Neutrophil (primary cell): ENCODE measurements at regions not wholly inside any gene's neighbourhood (a gene's known extent, or its start where the extent isn't known, plus 50 kb on each side); places are given as distances from the start of the nearest gene placed in this dataset.

Experiments
- H3K27ac ChIP-seq: fragments of 200-600 bp; sonication (generic); 2 replicates; pipeline ENCODE4 v1.5.1; 2016; ENCODE audit warnings: mild to moderate bottlenecking, moderate library complexity
- H3K27me3 ChIP-seq: fragments of 200-600 bp; sonication (generic); 2 replicates; pipeline ENCODE4 v1.6.0; 2016; ENCODE audit warnings: mild to moderate bottlenecking
- H3K36me3 ChIP-seq: fragments of 200-600 bp; sonication (generic); 2 replicates; pipeline ENCODE4 v1.5.1; 2017
- H3K4me1 ChIP-seq, 2 experiments: fragments of 200-600 bp in 1 of 2; sonication (generic) in 1 of 2; 1 replicate in 1 of 2; 2 replicates in 1 of 2; pipeline versions ENCODE4 v1.5.1 to v1.6.1; 2013 to 2016; ENCODE audit warnings: low read depth in 1 of 2, low read length in 1 of 2, mild to moderate bottlenecking in 1 of 2, moderate library complexity in 1 of 2; ENCODE audit not compliant: control insufficient read depth in 1 of 2, insufficient read depth in 1 of 2
- H3K4me3 ChIP-seq, 2 experiments: fragments of 200-600 bp in 1 of 2; sonication (generic) in 1 of 2; 1 replicate in 1 of 2; 2 replicates in 1 of 2; pipeline ENCODE4 v1.5.1; 2013 to 2016; ENCODE audit warnings: low read depth in 1 of 2, low read length in 1 of 2, mild to moderate bottlenecking in 1 of 2, moderate library complexity in 1 of 2
- H3K9me3 ChIP-seq: fragments of 200-600 bp; sonication (generic); 2 replicates; pipeline ENCODE4 v1.5.1; 2016
- TF ChIP-seq, protein P1 (sequence below): fragments of 200-600 bp; sonication (generic); IDR thresholded peaks from 2 replicates; pipeline ENCODE4 v1.5.1; 2016; ENCODE audit warnings: antibody characterized with exemption

DNA sequence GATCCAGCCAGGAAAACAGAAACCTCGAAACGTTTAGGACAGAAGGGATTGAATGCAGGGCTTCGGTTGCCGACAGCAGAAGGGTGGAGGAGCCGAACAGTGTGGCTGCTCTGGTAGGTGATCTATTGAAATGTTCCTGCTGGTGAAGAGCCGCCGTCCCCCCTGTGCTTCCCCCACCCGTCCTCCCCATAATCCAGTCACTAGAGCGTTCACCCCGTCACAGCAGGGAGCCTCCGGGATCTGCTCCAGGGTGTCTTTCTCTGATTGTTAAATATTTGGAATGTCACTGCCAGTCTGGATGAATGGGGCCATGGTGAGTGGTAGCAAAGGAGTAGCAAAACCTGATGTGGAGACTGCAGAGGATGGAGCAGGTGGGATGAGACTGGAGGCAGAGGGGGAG lies 255.1 kb upstream of the CSF3R start:
- Histone ChIP-seq H3K9me3 (no peaks in the 10 kb centered on the region), H3K4me3 (no peak overlapping the region), H3K36me3 (no peaks in the 10 kb centered on the region), H3K27me3 (peaks cover 81% of the 10 kb centered on the region), H3K27ac (no peak overlapping the region), H3K4me1 (no peaks in the 10 kb centered on the region)
- TF ChIP-seq, protein P1, sequence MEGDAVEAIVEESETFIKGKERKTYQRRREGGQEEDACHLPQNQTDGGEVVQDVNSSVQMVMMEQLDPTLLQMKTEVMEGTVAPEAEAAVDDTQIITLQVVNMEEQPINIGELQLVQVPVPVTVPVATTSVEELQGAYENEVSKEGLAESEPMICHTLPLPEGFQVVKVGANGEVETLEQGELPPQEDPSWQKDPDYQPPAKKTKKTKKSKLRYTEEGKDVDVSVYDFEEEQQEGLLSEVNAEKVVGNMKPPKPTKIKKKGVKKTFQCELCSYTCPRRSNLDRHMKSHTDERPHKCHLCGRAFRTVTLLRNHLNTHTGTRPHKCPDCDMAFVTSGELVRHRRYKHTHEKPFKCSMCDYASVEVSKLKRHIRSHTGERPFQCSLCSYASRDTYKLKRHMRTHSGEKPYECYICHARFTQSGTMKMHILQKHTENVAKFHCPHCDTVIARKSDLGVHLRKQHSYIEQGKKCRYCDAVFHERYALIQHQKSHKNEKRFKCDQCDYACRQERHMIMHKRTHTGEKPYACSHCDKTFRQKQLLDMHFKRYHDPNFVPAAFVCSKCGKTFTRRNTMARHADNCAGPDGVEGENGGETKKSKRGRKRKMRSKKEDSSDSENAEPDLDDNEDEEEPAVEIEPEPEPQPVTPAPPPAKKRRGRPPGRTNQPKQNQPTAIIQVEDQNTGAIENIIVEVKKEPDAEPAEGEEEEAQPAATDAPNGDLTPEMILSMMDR: no peak

GRCh38 chr1:36737038-36737555 lies 254.4 kb upstream of the CSF3R start:
- no peaks in the 10 kb centered on the region for H3K9me3 ChIP-seq
- no peaks in the 10 kb centered on the region for H3K36me3 ChIP-seq
- TF ChIP-seq, protein P1: no peak
- peaks cover 0 to 5% of the 10 kb centered on the region in 2 experiments for H3K4me1 ChIP-seq
- H3K27ac ChIP-seq: no peak overlapping the region
- H3K4me3 ChIP-seq: no peak overlapping the region
- peaks cover 79% of the 10 kb centered on the region for H3K27me3 ChIP-seq

- no peaks in the 10 kb centered on the region for H3K9me3 ChIP-seq
- H3K36me3 ChIP-seq: no peaks in the 10 kb centered on the region
- peaks cover 73% of the 10 kb centered on the region for H3K27me3 ChIP-seq
- H3K27ac ChIP-seq: no peak overlapping the region
- TF ChIP-seq, protein P1: no peak
- peaks cover 5 to 14% of the 10 kb centered on the region in 2 experiments for H3K4me1 ChIP-seq
- no peak overlapping the region for H3K4me3 ChIP-seq
Observed at GRCh38 chr1:36735939-36736730, 253.4 kb upstream of the CSF3R start.

GRCh38 chr1:36735436-36735835 lies 252.7 kb upstream of the CSF3R start:
- H3K4me1 ChIP-seq: peaks cover 12 to 21% of the 10 kb centered on the region in 2 experiments
- no peaks in the 10 kb centered on the region for H3K9me3 ChIP-seq
- H3K27ac ChIP-seq: no peak overlapping the region
- TF ChIP-seq, protein P1: no peak
- no peaks in the 10 kb centered on the region for H3K36me3 ChIP-seq
- H3K4me3 ChIP-seq: no peak overlapping the region
- H3K27me3 ChIP-seq: peaks cover 71% of the 10 kb centered on the region

DNA sequence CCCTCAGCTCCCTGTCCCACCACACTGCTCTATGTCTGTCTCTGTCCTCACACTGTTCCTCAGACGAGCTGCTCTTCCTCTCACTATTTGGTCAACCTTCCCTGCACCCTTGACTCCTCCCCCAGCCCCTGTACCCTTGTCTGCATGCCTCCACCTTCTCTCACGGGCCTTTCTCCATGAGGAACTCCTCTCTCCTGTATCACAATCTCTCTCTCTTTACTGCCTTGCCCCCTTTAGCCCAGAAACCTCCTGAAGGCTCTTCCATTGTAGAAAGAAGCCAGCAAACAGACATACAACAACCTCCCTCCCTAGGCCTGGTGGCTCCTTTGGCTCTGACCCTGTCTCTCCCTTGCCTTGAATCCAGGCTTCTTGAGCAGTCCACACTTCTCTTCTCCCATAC lies 251.6 kb upstream of the CSF3R start:
- no peak overlapping the region for H3K27ac ChIP-seq
- H3K9me3 ChIP-seq: no peaks in the 10 kb centered on the region
- H3K27me3 ChIP-seq: peaks cover 60% of the 10 kb centered on the region
- H3K4me1 ChIP-seq: peaks cover 20 to 32% of the 10 kb centered on the region in 2 experiments
- H3K36me3 ChIP-seq: no peaks in the 10 kb centered on the region
- no peak overlapping the region for H3K4me3 ChIP-seq
- TF ChIP-seq, protein P1: no peak
